Central memory CD4-positive, alpha-beta T cell (primary cell): ENCODE measurements at regions not wholly inside any gene's neighbourhood (a gene's known extent, or its start where the extent isn't known, plus 50 kb on each side); places are given as distances from the start of the nearest gene placed in this dataset.

Experiments used
- DNase-seq: peaks from one replicate; pipeline ENCODE4 v3.0.0; 2022

GRCh38 chr15:70342554-70343548, 245.1 kb upstream of the TLE3 start:
- DNase-seq, result no peak

GRCh38 chr15:70342141-70342540, 244.4 kb upstream of the TLE3 start:
- no peak for DNase-seq

- DNase-seq, result no peak
These were observed 243.8 kb upstream of the TLE3 start for GRCh38 chr15:70341566-70341965.

- DNase-seq, result no peak
These were observed 242.8 kb upstream of the TLE3 start for GRCh38 chr15:70340494-70340870.

GRCh38 chr15:70339571-70340493, 242.1 kb upstream of the TLE3 start:
- no peak for DNase-seq

GRCh38 chr15:70337277-70338186, 239.8 kb upstream of the TLE3 start:
- no peak for DNase-seq

GRCh38 chr15:70336425-70337009, 238.8 kb upstream of the TLE3 start:
- DNase-seq, result no peak

GRCh38 chr15:70334286-70334685, 236.6 kb upstream of the TLE3 start:
- DNase-seq, result no peak

- no peak for DNase-seq
These were observed 231.5 kb upstream of the TLE3 start for GRCh38 chr15:70329179-70329578.

- DNase-seq, result no peak
These were observed 231.0 kb upstream of the TLE3 start for GRCh38 chr15:70328679-70329115.

GRCh38 chr15:70327856-70328678, 230.3 kb upstream of the TLE3 start:
- no peak for DNase-seq

- no peak for DNase-seq
These were observed 229.7 kb upstream of the TLE3 start for GRCh38 chr15:70327328-70327855.

- DNase-seq, result no peak
These were observed 226.6 kb upstream of the TLE3 start for GRCh38 chr15:70324001-70324974.

GRCh38 chr15:70323111-70323851, 225.6 kb upstream of the TLE3 start:
- no peak for DNase-seq

- DNase-seq, result no peak
These were observed 224.4 kb upstream of the TLE3 start for GRCh38 chr15:70322051-70322668.

GRCh38 chr15:70321172-70321819, 223.6 kb upstream of the TLE3 start:
- no peak for DNase-seq

GRCh38 chr15:70320482-70320881, 222.8 kb upstream of the TLE3 start:
- DNase-seq, result no peak

GRCh38 chr15:70320077-70320476, 222.4 kb upstream of the TLE3 start:
- DNase-seq, result no peak
